T-helper 1 cell (primary cell): ENCODE measurements at regions not wholly inside any gene's neighbourhood (a gene's known extent, or its start where the extent isn't known, plus 50 kb on each side); places are given as distances from the start of the nearest gene placed in this dataset.

ENCODE experiments used
- DNase-seq, 5 donors: peaks; one replicate each; pipeline ENCODE4 v3.0.0-alpha.2; 2012 to 2020

DNA sequence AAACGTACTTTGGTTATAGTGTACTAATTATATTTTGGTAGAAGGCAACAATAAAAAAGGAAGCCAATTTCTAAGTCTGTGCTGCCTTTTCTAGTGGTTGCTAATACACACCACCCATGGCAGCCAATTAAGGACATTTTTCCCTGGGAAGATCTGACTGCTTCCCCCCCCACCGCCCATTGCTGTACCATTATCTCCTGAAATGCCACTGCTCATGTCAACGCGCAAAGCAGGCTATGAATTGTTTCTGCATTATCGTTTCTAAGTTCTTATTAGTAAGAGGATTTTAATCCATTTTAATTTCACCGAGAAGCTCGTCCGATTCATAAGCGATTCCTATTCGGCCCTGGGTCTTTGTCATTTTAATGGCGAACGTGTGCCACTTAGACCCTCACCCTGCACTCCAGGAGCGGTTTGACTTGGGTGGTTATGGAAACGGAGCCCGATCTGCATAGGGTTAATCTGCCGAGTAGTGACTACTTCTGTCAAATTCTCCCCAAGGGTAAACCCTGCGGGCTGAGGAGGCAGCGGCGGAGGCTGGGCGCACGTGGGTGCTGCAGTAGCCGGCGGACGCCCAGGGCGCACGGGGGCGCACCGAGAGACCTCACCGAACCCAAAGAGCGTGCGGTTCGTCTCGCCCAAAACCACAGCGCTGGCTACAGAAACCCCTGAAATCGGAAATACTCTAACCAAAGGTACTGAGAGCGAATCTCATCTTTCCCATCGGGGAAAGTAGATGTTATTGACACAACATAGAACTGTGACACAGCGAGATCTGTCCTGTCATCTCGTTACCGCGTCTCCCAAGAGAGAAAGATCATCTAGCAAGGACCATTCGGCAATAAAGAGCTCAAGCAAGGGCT is 55.8 kb upstream of the SHC3 start:
- DNase-seq: peak in 1 of 5 donors; percentile 45

DNA sequence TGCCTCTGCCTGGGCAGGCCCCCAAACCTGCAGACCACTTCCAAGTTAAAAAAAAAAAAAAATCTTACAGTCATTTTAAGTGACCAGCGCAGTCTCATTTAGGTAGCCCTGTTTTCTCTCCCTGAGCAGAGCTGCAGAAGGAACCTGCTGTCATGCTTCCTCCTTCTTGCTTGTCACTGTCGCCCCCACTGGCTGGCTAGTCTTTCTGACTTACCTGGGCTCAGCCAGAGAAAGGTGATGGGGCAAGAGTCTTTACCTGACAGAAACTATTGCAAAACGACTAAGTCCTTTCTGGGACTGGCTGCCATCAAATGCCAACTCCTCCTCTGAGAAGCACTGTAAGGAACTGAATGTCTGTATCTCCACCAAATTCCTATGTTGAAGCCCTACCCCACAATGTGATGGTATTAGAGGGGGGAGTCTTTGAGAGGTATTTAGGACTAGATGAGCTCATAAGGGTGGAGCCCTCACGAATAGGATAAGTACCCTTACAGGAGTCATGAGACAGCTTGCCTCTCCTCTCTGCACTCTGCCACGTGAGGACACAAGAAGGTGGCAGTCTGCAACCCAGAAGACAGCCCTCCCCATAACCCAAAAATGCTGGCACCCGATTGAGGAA is 58.4 kb upstream of the SHC3 start:
- DNase-seq: no peak

DNA sequence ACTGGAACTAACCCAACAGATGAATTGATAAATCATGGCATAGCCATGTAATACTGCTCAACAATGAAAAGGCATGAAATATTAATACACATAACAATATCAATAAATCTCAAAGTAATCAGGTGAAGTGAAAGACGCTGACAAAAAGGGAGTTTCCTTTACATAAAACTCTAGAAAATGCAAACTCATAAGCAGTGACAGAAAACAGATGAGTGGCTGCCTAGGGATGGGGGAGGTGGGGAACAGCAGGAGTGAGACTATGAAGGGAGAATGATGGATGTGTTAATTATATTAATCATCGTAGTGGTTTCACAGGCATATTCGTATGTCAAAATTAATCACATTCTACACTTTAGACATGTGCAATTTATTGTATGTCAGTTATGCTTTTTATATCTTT is 59.8 kb upstream of the SHC3 start:
- no peak for DNase-seq

DNA sequence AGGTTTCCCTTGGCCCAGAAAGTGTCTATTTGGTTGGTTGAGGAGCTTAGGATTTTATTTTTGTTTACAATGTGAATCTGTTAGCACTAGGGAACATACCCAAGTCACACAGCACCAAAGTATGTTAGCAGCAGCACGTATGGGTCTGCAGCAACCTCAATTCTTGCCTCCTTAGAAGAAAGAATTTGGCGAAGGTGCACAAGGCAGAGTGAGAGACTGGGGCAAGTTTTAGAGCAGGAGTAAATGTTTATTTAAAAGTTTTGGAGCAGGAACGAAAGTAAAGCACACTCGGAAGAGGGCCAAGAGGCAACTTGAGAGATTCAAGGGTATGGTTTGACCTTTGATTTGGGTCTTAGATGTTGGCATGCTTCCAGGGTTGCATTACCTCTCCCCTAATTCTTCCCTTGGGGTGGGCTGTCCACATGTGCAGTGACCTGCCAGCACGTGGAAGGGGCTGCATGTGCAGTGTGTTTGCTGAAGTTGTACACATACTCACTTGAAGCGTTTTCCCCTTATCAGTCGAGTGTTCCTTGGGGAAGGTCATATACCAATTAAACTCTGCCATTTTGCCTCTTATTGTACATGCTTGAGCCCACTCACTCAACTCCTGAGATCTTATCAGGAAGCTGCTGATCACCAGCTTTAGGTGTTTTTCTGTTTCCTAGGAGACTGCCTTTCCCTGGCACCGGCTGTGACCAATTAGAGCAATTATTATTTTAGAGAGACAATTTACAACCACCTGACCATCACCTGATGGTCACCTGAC is 64.9 kb upstream of the SHC3 start:
- no peak for DNase-seq

DNA sequence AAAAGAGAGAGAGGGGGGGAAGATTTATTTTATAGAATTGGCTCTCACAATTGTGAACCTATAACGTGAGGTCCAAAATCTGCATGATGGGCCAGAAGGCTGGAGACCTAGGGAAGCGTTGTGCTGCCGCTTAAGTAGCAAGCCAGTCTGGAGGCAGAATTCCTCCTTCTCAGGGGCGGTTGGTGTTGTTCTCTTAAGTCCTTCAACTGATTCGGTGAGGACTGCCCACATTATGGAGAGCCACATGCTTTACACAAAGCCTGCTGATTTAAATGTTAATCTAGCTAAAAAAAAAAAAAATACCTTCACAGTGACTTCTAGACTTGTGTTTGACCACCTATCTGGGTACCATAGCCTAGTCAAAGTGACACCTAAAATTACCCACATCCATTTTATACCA is 64.2 kb upstream of the CKS2 start:
- no peak for DNase-seq

DNA sequence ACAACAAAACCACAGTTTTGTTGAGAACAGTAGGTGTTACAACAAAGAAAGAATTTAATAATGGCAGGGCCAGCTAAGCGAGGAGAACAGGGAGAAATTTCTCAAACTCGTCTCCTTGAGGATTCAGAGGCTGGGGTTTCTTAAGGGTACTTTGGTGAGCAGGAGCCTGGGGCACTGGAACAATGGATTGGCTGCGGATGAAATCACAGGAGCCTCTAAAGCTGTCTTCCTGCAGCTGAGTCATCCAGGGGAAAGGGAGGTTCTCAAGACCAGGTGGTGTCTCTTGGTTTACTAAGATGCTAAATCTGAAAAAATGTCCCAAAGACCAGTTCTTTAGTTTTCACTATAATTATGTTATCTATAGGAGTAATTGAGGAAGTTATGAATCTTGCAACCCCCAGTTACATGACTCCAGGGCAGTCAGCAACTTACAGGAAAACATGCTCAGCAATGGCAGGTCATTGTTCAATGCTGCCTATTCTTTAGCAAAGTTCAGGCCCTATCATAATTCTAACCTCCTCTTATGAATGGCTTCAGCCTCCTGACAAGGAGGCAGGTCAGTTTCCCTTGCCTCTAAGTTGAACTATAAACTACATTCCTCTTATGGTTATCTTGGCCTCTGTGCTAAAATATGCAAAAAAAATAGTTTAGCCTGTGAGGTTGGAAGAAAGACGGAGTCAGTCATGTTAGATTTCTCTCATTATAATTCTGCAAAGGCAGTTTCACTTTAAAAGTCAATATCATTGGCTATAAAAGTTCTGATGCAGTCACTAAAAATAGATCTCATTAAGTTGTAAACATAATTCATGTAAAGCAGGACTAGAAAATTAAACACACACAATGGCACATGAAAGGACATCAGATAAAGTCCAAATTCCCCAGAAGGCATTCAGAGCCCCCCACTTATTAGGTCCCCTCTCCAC is 63.3 kb upstream of the CKS2 start:
- DNase-seq: no peak

DNA sequence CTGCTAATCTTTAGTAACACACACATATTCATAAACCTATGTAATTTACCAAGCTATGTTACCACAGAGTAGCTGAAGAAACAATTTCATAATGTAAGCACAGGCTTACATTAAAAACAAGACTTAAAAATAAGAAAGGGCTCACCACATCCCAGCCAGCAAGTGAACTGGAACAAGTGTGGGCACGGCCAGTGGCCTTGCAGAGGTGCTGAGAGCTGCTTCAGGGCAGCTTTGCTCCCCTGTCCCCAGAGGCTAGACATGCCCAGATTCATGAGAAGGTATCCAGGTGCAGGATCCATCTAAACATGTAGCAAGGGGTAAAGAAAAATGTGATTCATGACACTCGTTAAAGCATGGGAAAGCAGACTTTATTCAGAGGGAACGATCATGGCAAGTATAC is 62.0 kb upstream of the CKS2 start:
- no peak for DNase-seq

DNA sequence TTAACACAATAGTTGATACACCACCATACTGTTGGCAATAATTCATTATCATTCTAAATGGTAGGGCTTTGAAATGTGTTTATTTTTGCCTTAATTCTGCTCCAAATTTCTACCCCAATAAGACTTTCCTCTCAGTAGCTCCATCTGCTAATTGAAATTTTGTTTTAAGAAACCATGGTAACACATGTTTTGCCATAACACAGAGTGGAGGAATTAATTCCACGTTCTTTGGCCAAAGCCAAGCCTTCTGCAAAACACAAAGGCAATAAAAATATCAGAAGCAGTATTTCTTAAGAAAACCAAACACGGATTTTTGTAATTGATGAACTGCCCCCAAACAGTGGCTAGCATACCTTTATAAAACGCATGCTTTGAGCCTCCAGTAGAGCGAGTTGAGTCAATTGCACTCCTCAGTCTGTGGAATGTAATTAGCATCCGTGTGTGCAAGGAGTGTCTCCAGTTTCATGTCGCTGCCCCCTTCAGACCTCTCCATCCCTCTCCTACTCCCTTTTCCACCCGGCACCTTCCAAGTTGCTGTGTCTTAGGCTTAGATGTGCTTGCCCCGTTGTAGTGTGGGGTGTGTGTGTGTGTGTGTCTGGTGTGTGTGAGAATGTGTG is 58.2 kb upstream of the CKS2 start:
- DNase-seq: no peak

DNA sequence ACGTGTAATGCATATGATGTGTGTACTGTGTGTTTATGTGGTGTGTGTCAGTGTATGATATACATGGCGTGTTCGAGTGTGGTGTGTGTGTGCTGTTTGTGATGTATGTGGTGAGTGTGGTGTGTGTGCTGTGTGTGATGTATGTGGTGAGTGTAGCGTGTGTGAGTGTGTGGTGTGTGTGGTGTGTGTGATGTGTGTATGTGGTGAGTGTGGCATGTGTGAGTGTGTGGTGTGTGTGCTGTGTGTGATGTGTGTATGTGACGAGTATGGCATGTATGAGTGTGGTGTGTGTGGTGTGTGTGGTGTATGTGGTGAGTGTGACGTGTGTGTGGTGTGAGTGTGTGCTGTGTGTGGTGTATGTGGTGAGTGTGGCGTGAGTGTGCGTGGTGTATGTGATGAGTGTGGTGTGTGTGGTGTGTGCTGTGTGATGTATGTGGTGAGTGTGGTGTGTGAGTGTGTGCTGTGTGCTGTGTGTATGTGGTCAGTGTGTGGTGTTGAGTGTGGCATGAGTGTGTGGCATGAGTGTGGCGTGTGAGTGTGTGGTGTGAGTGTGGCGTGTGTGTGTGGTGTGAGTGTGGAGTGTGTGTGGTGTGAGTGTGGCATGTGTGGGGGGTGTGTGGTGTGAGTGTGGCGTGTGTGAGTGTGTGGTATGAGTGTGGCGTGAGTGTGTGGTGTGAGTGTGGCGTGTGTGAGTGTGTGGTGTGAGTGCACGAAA is 56.8 kb upstream of the CKS2 start:
- DNase-seq: no peak

DNA sequence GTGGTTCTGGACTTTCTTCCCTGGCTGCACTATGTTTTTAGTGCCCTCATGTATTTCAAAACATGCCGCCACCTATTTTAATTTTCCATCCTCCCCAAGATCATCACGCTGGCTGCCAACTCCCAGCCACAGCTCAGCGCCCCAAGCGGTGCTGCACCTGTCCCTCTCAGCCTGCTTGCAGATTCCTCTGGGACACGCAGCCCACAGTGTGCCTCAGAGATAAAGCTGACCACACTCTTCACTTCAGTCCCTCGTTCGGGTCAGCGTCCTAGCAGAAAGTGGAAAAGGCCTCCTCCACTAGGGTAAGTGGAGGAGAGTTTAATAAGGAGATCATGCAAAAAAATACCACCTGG is 56.2 kb upstream of the CKS2 start:
- no peak for DNase-seq

DNA sequence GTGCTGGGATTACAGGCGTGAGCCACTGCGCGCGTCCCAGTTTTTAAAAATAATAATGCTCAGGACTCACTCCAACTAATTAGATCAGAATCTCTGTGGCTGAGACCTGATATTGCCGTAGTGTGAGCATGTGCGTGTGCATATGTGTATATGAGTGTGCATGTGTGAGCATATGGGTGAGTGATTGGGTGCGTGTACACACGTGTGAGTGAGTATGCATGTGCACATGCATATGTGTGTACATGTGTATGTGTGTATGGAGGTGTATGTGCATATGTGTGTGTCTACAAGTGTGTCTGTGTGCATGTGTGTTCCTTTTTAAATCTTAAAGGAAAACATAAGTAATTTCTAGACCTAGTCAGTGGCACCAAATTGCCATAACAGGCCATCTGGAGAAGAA is 54.8 kb upstream of the CKS2 start:
- no peak for DNase-seq

DNA sequence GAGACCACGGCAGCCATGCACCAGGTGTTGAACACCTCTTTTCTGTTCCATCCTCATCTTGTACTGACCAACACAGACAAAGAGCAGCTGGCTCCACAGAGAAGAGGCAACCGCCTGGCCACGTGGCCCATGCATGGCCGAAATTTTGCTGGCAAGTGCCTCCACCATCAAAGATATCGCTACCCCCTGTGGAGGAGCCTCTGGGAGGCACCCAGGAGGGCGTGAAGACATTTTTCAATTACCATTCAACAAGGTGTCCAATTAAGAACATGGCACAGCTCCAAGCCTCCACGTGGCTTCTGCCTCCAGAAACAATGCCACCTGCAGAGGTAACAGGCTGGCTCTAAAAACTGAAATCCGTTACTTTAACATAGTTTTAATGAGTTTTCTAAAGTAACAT is 54.4 kb upstream of the CKS2 start:
- no peak for DNase-seq

DNA sequence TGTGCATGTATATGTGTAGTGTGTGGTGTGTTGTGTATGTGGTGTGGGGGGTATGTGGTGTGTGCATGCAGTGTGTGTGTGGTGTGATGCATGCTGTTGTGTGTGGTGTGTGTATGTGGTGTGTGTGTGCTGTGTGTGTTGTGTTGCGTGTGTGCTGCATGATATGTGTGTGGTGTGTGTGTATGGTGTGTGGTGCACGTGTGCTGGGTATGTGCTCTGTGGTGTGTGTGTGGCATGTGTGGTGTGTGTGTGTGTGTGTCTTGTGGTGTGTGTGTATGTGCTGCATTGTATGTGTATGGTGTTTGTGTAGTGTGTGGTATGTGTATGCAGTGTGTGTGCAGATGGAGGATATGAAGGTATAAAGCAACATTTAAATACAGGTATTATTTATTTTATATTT is 50.5 kb upstream of the CKS2 start:
- no peak for DNase-seq
